ENCODE measurements at regions not wholly inside any gene's neighbourhood (a gene's known extent, or its start where the extent isn't known, plus 50 kb on each side); places are given as distances from the start of the nearest gene placed in this dataset.

- no peak for DNase-seq (ENCODE audit: low read depth)
Observed at GRCh38 chr4:81667539-81667938, 195.8 kb upstream of the RASGEF1B start.

- no peak for DNase-seq (ENCODE audit: low read depth)
Observed at GRCh38 chr4:81666491-81666890, 194.8 kb upstream of the RASGEF1B start.

- DNase-seq (ENCODE audit: low read depth): no peak
Observed at GRCh38 chr4:81665649-81666048, 193.9 kb upstream of the RASGEF1B start.

- no peak for DNase-seq (ENCODE audit: low read depth)
Observed at GRCh38 chr4:81665045-81665444, 193.3 kb upstream of the RASGEF1B start.

GRCh38 chr4:81664079-81664478, 192.4 kb upstream of the RASGEF1B start:
- no peak for DNase-seq (ENCODE audit: low read depth)

- no peak for DNase-seq (ENCODE audit: low read depth)
Observed at GRCh38 chr4:81663368-81663767, 191.7 kb upstream of the RASGEF1B start.

- DNase-seq (ENCODE audit: low read depth): no peak
Observed at GRCh38 chr4:81659051-81659450, 187.3 kb upstream of the RASGEF1B start.

GRCh38 chr4:81652069-81652478, 180.4 kb upstream of the RASGEF1B start:
- no peak for DNase-seq (ENCODE audit: low read depth)

- no peak for DNase-seq (ENCODE audit: low read depth)
Observed at GRCh38 chr4:81651243-81651899, 179.7 kb upstream of the RASGEF1B start.

GRCh38 chr4:81650606-81651242, 179.0 kb upstream of the RASGEF1B start:
- DNase-seq (ENCODE audit: low read depth): no peak

GRCh38 chr4:81648576-81649275, 177.0 kb upstream of the RASGEF1B start:
- no peak for DNase-seq (ENCODE audit: low read depth)

GRCh38 chr4:81647388-81647787, 175.7 kb upstream of the RASGEF1B start:
- no peak for DNase-seq (ENCODE audit: low read depth)

- no peak for DNase-seq (ENCODE audit: low read depth)
Observed at GRCh38 chr4:81642543-81642942, 170.8 kb upstream of the RASGEF1B start.

GRCh38 chr4:81639248-81639647, 167.5 kb upstream of the RASGEF1B start:
- no peak for DNase-seq (ENCODE audit: low read depth)

- no peak for DNase-seq (ENCODE audit: low read depth)
Observed at GRCh38 chr4:81638698-81639097, 167.0 kb upstream of the RASGEF1B start.

GRCh38 chr4:81635739-81636138, 164.0 kb upstream of the RASGEF1B start:
- DNase-seq (ENCODE audit: low read depth): no peak

GRCh38 chr4:81634766-81635549, 163.3 kb upstream of the RASGEF1B start:
- no peak for DNase-seq (ENCODE audit: low read depth)

GRCh38 chr4:81634165-81634564, 162.5 kb upstream of the RASGEF1B start:
- no peak for DNase-seq (ENCODE audit: low read depth)

- no peak for DNase-seq (ENCODE audit: low read depth)
Observed at GRCh38 chr4:81632581-81633299, 161.0 kb upstream of the RASGEF1B start.

- DNase-seq (ENCODE audit: low read depth): no peak
Observed at GRCh38 chr4:81631958-81632441, 160.3 kb upstream of the RASGEF1B start.

- DNase-seq (ENCODE audit: low read depth): no peak
Observed at GRCh38 chr4:81629366-81629765, 157.7 kb upstream of the RASGEF1B start.

- no peak for DNase-seq (ENCODE audit: low read depth)
Observed at GRCh38 chr4:81628489-81628888, 156.8 kb upstream of the RASGEF1B start.
